HUES48 (cell line): ENCODE measurements at regions not wholly inside any gene's neighbourhood (a gene's known extent, or its start where the extent isn't known, plus 50 kb on each side); places are given as distances from the start of the nearest gene placed in this dataset.
A peak's percentile ranks its signal among the peaks of the same experiment; 100 is the strongest.

Source experiments
- H3K27ac ChIP-seq: one replicate; pipeline ENCODE4 v1.7.0; 2013; ENCODE audit warnings: low read depth, low read length, inconsistent platforms
- H3K27me3 ChIP-seq: 2 replicates; pipeline ENCODE4 v1.6.1; 2013; ENCODE audit warnings: mild to moderate bottlenecking, low read length; ENCODE audit not compliant: control insufficient read depth, insufficient read depth
- H3K36me3 ChIP-seq: 2 replicates; pipeline ENCODE4 v1.6.1; 2013; ENCODE audit warnings: low read length; ENCODE audit not compliant: control insufficient read depth, insufficient read depth
- H3K4me1 ChIP-seq: 2 replicates; pipeline ENCODE4 v1.6.1; 2013; ENCODE audit warnings: mild to moderate bottlenecking, low read length; ENCODE audit not compliant: control insufficient read depth, insufficient read depth
- H3K4me3 ChIP-seq: 2 replicates; pipeline ENCODE4 v1.5.1; 2013; ENCODE audit warnings: mild to moderate bottlenecking, low read depth, low read length
- H3K9ac ChIP-seq: 2 replicates; pipeline ENCODE4 v1.6.1; 2013; ENCODE audit warnings: mild to moderate bottlenecking, low read depth, low read length, moderate library complexity
- H3K9me3 ChIP-seq: 2 replicates; pipeline ENCODE4 v1.6.1; 2013; ENCODE audit warnings: low read length; ENCODE audit not compliant: control insufficient read depth, insufficient read depth

DNA sequence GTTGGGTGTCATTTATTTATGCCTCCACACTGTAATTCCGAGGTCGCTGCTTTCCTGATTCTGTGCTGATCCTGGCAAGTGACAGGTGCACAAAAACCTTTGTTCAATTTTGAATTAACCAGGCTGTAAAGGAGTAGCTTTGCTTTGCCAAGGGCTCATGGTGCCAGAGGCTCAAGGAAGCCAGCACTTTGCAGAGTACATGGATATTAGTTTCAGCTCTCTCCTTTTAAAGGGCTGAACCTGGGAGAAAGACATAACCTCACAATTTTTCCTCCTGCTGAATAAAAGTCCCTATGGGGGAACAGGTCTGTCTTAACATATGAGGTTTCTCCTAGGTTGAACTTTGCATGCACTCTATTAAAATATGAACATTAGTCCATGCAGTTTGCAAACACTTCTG lies 227.6 kb upstream of the WSB1 start:
- H3K27me3 ChIP-seq: no peaks in the 10 kb centered on the region
- H3K9me3 ChIP-seq: peaks cover 96% of the 10 kb centered on the region
- no peak overlapping the region for H3K9ac ChIP-seq
- no peaks in the 10 kb centered on the region for H3K36me3 ChIP-seq
- no peaks in the 10 kb centered on the region for H3K4me1 ChIP-seq
- no peak overlapping the region for H3K4me3 ChIP-seq
- no peak overlapping the region for H3K27ac ChIP-seq

DNA sequence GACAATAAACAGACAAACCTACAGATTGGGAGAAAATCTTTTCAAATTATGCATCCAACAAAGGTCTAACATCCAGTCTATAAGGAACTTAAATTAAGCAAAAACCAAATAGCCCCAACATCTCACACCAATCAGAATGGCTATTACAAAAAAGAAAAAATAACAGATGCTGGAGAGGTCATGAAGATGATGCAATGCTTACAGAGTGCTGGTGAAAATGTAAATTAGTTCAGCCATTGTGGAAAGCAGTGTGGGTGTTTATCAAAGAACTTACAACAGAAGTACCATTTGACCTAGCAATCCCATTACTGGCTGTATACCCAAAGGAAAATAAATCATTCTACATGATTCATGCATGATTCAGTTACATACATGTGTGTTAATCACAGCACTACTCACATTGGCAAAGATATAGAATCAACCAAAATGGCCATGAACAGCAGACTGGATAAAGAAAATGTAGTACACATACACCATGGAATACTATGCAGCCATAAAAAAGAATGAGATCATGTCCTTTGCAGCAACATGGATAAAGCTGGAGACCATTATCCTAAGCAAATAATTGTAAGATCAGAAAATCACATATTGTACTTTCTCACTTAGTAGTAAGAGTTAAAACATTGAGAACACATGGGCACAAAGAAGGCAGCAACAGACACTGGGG lies 223.9 kb upstream of the WSB1 start:
- no peak overlapping the region for H3K9ac ChIP-seq
- no peaks in the 10 kb centered on the region for H3K27me3 ChIP-seq
- H3K4me1 ChIP-seq: no peaks in the 10 kb centered on the region
- no peak overlapping the region for H3K27ac ChIP-seq
- H3K4me3 ChIP-seq: no peak overlapping the region
- no peaks in the 10 kb centered on the region for H3K36me3 ChIP-seq
- H3K9me3 ChIP-seq: peaks cover 94% of the 10 kb centered on the region

DNA sequence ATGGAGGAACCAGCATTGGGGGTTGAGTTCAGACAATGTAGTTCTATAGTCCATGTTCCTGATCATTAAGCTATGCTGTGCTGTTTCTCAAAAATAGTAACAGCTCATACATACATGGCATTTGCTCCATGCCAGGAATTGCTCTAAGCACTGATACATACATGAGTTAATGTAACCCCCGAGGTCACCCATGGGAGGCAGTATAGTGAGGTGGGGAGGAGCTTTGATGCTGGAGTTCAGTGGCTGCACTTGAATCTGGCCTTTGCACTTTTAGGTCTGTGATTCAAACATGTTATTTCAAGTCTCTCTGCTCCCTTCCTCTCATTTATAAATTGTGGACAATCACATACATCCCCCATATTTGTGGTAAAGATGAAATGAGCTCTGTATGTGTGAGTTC lies 223.1 kb upstream of the WSB1 start:
- Histone ChIP-seq H3K9me3 (peaks cover 94% of the 10 kb centered on the region), H3K4me1 (no peaks in the 10 kb centered on the region), H3K9ac (no peak overlapping the region), H3K27ac (no peak overlapping the region), H3K4me3 (no peak overlapping the region), H3K27me3 (no peaks in the 10 kb centered on the region), H3K36me3 (no peaks in the 10 kb centered on the region)

DNA sequence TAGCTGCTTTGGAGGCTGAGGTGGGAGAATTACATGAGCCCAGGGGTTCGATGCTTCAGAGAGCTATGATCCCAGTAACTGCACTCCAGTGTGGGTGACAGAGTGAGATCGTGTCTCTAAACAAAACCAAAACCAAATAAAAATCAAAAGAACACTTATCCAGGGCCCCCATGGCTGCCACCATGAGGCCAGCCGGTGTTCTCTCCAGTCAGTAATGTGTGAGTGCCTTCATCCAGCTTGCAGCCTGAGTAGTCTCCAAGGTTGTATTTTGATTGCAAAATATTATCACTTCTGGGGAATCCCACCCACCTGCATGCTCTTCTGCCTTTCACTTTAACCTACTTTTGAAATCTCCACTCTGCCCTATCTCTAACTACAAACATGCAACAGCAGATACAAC lies 221.0 kb upstream of the WSB1 start:
- H3K27ac ChIP-seq: no peak overlapping the region
- no peaks in the 10 kb centered on the region for H3K4me1 ChIP-seq
- no peak overlapping the region for H3K9ac ChIP-seq
- no peaks in the 10 kb centered on the region for H3K36me3 ChIP-seq
- no peak overlapping the region for H3K4me3 ChIP-seq
- H3K9me3 ChIP-seq: peaks cover 97% of the 10 kb centered on the region
- H3K27me3 ChIP-seq: no peaks in the 10 kb centered on the region

DNA sequence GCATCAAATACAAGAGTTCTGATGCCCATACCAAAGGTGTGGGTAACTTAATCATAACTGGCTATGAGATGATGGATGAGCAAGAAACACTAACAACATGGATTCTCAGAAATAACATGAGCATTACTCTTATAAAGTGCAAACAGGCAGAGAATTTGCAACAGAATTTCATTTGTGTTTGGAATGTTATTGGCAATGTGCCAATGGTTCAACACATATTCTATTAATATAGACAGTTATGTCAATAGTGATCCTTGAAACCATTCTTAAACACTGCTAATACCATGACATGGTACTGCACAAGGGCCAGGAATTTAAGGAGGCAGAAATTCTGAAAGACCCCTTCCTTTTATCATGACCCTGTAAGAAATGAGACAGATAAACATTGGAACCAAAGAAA lies 217.1 kb upstream of the WSB1 start:
- no peaks in the 10 kb centered on the region for H3K36me3 ChIP-seq
- no peaks in the 10 kb centered on the region for H3K4me1 ChIP-seq
- H3K9me3 ChIP-seq: peaks cover 96% of the 10 kb centered on the region
- H3K27me3 ChIP-seq: no peaks in the 10 kb centered on the region
- no peak overlapping the region for H3K4me3 ChIP-seq
- no peak overlapping the region for H3K27ac ChIP-seq
- H3K9ac ChIP-seq: no peak overlapping the region

DNA sequence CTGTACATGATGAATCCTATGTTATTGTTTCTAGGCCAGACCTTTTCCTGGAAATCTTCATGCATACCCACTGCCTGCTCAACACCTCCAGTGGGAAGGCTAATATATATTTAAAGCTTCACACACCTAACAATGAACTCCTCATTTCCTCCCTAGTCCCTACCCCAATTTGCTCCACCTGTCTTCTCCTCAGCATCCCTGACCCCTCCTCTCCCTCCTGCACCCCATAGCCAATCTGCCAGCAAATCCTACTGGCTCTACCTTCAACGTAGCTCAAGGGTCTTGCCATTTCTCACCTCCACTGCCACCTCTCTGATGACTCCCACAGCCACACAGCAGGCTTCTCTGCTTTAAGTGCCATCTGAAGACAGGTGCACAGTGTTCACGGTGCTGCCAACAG lies 215.6 kb upstream of the WSB1 start:
- Histone ChIP-seq H3K27me3 (no peaks in the 10 kb centered on the region), H3K9me3 (peaks cover 96% of the 10 kb centered on the region), H3K4me3 (no peak overlapping the region), H3K27ac (no peak overlapping the region), H3K4me1 (no peaks in the 10 kb centered on the region), H3K9ac (no peak overlapping the region), H3K36me3 (no peaks in the 10 kb centered on the region)

DNA sequence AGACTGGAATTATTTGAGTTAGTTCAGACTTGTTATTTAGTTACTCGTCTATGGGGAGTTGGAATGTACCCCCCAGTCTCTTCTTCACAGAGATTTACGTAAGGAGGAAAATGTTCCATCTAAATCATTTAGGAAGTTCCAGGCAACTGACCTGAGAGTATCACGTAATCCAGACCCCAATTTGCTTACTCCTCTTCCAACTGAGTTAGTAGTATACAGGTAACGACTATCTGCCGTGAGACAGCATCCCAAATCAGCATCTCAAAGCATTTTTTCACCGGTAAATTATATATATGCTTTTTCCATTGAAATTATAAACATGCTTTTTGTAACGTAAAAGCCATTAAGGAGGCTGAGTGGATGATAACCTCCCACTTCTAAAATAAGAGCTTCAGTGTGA lies 214.3 kb upstream of the WSB1 start:
- no peaks in the 10 kb centered on the region for H3K4me1 ChIP-seq
- no peak overlapping the region for H3K4me3 ChIP-seq
- no peaks in the 10 kb centered on the region for H3K36me3 ChIP-seq
- H3K9ac ChIP-seq: no peak overlapping the region
- no peak overlapping the region for H3K27ac ChIP-seq
- H3K27me3 ChIP-seq: no peaks in the 10 kb centered on the region
- H3K9me3 ChIP-seq: peaks cover 98% of the 10 kb centered on the region

DNA sequence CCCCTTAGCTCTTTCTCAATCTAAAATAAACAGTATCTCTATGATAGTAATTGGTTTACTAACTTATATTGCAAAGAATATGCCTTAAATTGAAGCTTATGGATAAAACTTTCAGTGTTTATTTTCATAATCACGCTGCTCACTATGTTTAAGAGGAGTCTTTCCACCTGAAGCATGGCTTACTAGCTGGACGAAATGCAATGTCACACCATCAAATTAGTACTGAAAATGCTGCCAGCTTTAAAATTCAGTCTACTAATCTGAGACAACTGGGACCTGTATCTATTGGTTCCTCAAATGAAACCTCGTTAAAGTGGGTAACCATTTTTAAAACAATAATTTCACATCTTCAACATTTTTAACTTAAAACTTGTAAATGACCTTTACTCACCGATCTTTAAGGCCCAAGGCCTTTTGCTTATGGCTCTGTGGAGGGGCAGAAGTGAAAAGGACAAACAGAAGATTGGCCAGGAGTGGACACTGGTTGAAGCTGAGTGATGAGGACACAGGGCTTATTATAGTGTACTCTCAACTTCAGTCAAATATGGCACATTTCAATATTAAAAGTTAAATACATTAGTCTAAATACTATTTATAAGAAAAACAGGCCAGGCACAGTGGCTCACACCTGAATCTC lies 212.8 kb upstream of the WSB1 start:
- no peak overlapping the region for H3K9ac ChIP-seq
- H3K4me1 ChIP-seq: no peaks in the 10 kb centered on the region
- H3K4me3 ChIP-seq: peak overlapping the region; percentile 21; the same call in 1 of the 2 replicates
- no peak overlapping the region for H3K27ac ChIP-seq
- no peaks in the 10 kb centered on the region for H3K36me3 ChIP-seq
- H3K9me3 ChIP-seq: peaks cover 98% of the 10 kb centered on the region
- H3K27me3 ChIP-seq: no peaks in the 10 kb centered on the region

DNA sequence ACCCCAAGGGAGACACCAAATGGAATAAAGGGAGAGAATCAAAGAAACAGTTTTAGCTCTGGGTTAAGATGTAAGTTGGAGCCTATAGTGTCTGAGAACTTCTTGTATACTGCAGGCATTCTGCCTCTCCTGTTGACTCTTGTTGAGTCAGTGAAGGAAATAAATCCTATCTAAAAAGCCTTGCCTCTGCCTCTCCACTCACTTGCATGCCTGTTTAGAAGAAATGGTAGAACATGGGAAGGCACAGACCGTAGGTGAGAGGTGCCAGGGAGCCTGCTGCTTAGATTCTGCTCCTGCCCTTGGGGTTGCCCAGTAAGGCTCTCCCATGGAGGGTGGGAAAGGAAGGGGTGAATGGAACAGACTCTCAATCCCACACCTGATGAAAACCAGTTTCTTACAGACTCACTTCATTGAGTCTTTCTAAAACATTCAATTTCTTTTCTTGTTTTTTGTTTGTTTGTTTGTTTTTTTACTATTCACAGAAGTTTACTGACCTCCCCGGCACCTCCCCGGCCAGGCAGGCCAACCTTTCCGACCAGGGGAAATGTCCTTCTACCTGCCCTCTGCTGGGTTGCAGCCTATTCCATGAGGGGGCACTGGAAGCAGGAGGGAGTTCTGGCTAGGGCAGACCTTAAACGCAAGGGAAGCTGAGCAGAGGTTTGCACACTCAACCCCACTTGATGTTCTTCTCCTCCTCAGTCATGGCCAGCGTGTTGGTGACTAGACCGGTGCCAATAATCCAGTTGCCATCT lies 211.7 kb upstream of the WSB1 start:
- Histone ChIP-seq H3K27ac (no peak overlapping the region), H3K36me3 (no peaks in the 10 kb centered on the region), H3K4me1 (no peaks in the 10 kb centered on the region), H3K4me3 (0 out of 2 replicates have a peak overlapping the region, but pooled peaks have one; percentile 4), H3K9ac (no peak overlapping the region), H3K27me3 (no peaks in the 10 kb centered on the region), H3K9me3 (peaks cover 98% of the 10 kb centered on the region)

DNA sequence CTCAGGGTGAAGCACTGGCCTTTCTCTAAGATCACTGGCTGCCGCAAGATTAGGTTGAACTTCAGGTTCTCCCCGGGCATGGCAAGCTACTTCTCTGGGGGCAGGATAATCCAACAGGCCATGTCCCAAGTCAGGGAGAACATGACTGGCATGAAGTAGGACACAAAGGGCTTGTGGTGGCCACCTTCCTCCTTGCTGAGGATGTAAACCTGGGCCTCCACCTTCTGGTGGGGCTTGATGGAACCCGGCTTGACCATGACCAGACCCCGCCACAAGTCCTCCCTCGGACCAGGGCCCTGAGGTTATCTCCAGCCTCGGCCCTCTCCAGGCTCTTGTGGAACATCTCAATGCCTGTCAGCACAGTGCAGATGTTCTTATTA lies 211.1 kb upstream of the WSB1 start:
- H3K9me3 ChIP-seq: peaks cover 93% of the 10 kb centered on the region
- H3K9ac ChIP-seq: no peak overlapping the region
- H3K27ac ChIP-seq: no peak overlapping the region
- H3K27me3 ChIP-seq: no peaks in the 10 kb centered on the region
- H3K4me3 ChIP-seq: no peak overlapping the region
- no peaks in the 10 kb centered on the region for H3K36me3 ChIP-seq
- H3K4me1 ChIP-seq: no peaks in the 10 kb centered on the region
